ENCODE measurements at regions not wholly inside any gene's neighbourhood (a gene's known extent, or its start where the extent isn't known, plus 50 kb on each side); places are given as distances from the start of the nearest gene placed in this dataset.

GRCh38 chr4:37169956-37170355, 74.6 kb upstream of the NWD2 start:
- TF ChIP-seq CTCF (IDR thresholded peaks at IDR 0.05; ENCODE audit: extremely low read depth in 1 of 2, insufficient read depth in 1 of 2, low read depth in 1 of 2, low read length in 2 of 2) (no peak), EZH2 (IDR thresholded peaks at IDR 0.05; ENCODE audit: borderline replicate concordance, low read depth, low read length, severe bottlenecking) (no peak), FOS (IDR thresholded peaks at IDR 0.05; ENCODE audit: borderline replicate concordance, insufficient read depth, low read length) (no peak)
